ENCODE measurements at regions not wholly inside any gene's neighbourhood (a gene's known extent, or its start where the extent isn't known, plus 50 kb on each side); places are given as distances from the start of the nearest gene placed in this dataset.

GRCh38 chr6:153465050-153465449 lies 334.0 kb upstream of the RGS17 start:
- TF ChIP-seq KDM1A (IDR thresholded peaks at IDR 0.05; ENCODE audit: borderline replicate concordance, low read length) (no peak), GTF2F1 (IDR thresholded peaks at IDR 0.05; ENCODE audit: borderline replicate concordance, low read depth, low read length) (no peak), POLR2AphosphoS5 (IDR thresholded peaks at IDR 0.05; ENCODE audit: low read depth, low read length) (no peak), TEAD4 (IDR thresholded peaks at IDR 0.05; ENCODE audit: low read depth, low read length) (no peak), CTCF (IDR thresholded peaks at IDR 0.05; ENCODE audit: control extremely low read depth in 1 of 3, insufficient read depth in 1 of 3, low read depth in 1 of 3, low read length in 3 of 3) (no peak), YY1 (IDR thresholded peaks at IDR 0.05; ENCODE audit: low read depth, low read length) (no peak), POU5F1 (IDR thresholded peaks at IDR 0.05; ENCODE audit: low read depth, low read length) (no peak), EZH2 (IDR thresholded peaks at IDR 0.05; ENCODE audit: low read depth, low read length, severe bottlenecking) (no peak)
